Liver (tissue), 3 donors: ENCODE measurements at regions not wholly inside any gene's neighbourhood (a gene's known extent, or its start where the extent isn't known, plus 50 kb on each side); places are given as distances from the start of the nearest gene placed in this dataset.

Source experiments
- FOXA1 ChIP-seq: IDR thresholded peaks from 2 replicates; pipeline ENCODE4 v1.6.1; 2016; ENCODE audit warnings: antibody characterized with exemption
- GABPA ChIP-seq, 2 donors: IDR thresholded peaks in 1 of 2; conservative IDR thresholded peaks in 1 of 2; 2 replicates each; pipeline ENCODE4 v1.6.1; 2016; ENCODE audit warnings: antibody characterized with exemption in 2 of 2, mild to moderate bottlenecking in 1 of 2, moderate library complexity in 1 of 2
- RAD21 ChIP-seq, 2 donors: IDR thresholded peaks; 2 replicates each; pipeline ENCODE4 v1.6.1; 2016; ENCODE audit warnings: antibody characterized with exemption in 2 of 2, mild to moderate bottlenecking in 2 of 2
- RXRA ChIP-seq, 2 donors: IDR thresholded peaks; 2 replicates each; pipeline ENCODE4 v1.6.1; 2017 to 2018; ENCODE audit warnings: antibody characterized with exemption in 2 of 2, mild to moderate bottlenecking in 1 of 2
- SP1 ChIP-seq: IDR thresholded peaks from 2 replicates; pipeline ENCODE4 v1.6.1; 2018; ENCODE audit warnings: antibody characterized with exemption, mild to moderate bottlenecking
- TAF1 ChIP-seq: conservative IDR thresholded peaks from 2 replicates; pipeline ENCODE4 v1.6.1; 2016; ENCODE audit warnings: antibody characterized with exemption, mild to moderate bottlenecking
- YY1 ChIP-seq: IDR thresholded peaks from 2 replicates; pipeline ENCODE4 v1.6.1; 2016; ENCODE audit warnings: antibody characterized with exemption, mild to moderate bottlenecking
- TF ChIP-seq, protein P1 (sequence below): fragments of 150-350 bp; IDR thresholded peaks from 2 replicates; pipeline ENCODE4 v1.5.1; 2017; ENCODE audit warnings: improper control_type of control experiment, low read depth, low read length; ENCODE audit not compliant: missing input control
- TF ChIP-seq, protein P2 (sequence below): IDR thresholded peaks from 2 replicates; pipeline ENCODE4 v1.6.1; 2016; ENCODE audit warnings: antibody characterized with exemption, mild to moderate bottlenecking
- TF ChIP-seq, protein P3 (sequence below): IDR thresholded peaks from 2 replicates; pipeline ENCODE4 v1.6.1; 2016; ENCODE audit warnings: antibody characterized with exemption
- donor health status: healthy.
- donor health status: healthy.

DNA sequence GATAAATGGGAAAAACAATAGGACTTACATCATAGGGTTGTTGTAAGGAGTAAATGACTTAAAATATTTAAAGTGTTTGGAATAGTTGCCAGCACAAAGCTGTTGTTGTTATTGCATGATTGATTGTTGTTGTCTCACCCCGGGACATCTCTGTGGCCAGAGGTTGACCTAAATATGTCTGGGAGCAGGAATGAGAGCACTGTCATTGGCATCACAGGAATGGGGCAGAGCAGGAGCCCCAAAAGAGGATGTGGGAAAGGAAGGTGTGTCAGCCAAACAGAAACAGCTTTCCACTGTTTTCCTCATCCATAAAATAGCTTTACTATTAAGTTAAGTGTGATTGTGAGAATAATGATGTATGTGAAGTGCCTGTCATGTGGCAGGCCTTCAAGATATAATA, 121.6 kb downstream of the TMEM168 start:
- TF ChIP-seq YY1 = no peak
- TF ChIP-seq, protein P1, sequence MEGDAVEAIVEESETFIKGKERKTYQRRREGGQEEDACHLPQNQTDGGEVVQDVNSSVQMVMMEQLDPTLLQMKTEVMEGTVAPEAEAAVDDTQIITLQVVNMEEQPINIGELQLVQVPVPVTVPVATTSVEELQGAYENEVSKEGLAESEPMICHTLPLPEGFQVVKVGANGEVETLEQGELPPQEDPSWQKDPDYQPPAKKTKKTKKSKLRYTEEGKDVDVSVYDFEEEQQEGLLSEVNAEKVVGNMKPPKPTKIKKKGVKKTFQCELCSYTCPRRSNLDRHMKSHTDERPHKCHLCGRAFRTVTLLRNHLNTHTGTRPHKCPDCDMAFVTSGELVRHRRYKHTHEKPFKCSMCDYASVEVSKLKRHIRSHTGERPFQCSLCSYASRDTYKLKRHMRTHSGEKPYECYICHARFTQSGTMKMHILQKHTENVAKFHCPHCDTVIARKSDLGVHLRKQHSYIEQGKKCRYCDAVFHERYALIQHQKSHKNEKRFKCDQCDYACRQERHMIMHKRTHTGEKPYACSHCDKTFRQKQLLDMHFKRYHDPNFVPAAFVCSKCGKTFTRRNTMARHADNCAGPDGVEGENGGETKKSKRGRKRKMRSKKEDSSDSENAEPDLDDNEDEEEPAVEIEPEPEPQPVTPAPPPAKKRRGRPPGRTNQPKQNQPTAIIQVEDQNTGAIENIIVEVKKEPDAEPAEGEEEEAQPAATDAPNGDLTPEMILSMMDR = no peak
- no peak for TF ChIP-seq SP1
- no peak for TF ChIP-seq RXRA (IDR thresholded peaks at IDR 0.05)
- no peak for TF ChIP-seq RAD21 (IDR thresholded peaks at IDR 0.05)
- TF ChIP-seq GABPA (IDR thresholded peaks at IDR 0.05 in 1 of 2, conservative IDR thresholded peaks at IDR 0.05 in 1 of 2) = no peak
- TF ChIP-seq, protein P2, sequence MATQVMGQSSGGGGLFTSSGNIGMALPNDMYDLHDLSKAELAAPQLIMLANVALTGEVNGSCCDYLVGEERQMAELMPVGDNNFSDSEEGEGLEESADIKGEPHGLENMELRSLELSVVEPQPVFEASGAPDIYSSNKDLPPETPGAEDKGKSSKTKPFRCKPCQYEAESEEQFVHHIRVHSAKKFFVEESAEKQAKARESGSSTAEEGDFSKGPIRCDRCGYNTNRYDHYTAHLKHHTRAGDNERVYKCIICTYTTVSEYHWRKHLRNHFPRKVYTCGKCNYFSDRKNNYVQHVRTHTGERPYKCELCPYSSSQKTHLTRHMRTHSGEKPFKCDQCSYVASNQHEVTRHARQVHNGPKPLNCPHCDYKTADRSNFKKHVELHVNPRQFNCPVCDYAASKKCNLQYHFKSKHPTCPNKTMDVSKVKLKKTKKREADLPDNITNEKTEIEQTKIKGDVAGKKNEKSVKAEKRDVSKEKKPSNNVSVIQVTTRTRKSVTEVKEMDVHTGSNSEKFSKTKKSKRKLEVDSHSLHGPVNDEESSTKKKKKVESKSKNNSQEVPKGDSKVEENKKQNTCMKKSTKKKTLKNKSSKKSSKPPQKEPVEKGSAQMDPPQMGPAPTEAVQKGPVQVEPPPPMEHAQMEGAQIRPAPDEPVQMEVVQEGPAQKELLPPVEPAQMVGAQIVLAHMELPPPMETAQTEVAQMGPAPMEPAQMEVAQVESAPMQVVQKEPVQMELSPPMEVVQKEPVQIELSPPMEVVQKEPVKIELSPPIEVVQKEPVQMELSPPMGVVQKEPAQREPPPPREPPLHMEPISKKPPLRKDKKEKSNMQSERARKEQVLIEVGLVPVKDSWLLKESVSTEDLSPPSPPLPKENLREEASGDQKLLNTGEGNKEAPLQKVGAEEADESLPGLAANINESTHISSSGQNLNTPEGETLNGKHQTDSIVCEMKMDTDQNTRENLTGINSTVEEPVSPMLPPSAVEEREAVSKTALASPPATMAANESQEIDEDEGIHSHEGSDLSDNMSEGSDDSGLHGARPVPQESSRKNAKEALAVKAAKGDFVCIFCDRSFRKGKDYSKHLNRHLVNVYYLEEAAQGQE = no peak
- TF ChIP-seq TAF1 = no peak
- TF ChIP-seq, protein P3, sequence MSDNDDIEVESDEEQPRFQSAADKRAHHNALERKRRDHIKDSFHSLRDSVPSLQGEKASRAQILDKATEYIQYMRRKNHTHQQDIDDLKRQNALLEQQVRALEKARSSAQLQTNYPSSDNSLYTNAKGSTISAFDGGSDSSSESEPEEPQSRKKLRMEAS = no peak
- no peak for TF ChIP-seq FOXA1
